Gastrocnemius medialis (tissue), 4 donors: ENCODE measurements at regions not wholly inside any gene's neighbourhood (a gene's known extent, or its start where the extent isn't known, plus 50 kb on each side); places are given as distances from the start of the nearest gene placed in this dataset.

ENCODE experiments used
- ATAC-seq, 2 donors: fragments of 150-250 bp; one replicate each; pipeline ENCODE4 v1.9.1; 2016
- DNase-seq, 2 donors: peaks; one replicate each; pipeline ENCODE4 v3.0.0-alpha.2; 2019
- H3K27ac ChIP-seq, 4 donors: fragments of 200-600 bp; sonication (generic); 1 replicate in 1 of 4; 2 replicates in 3 of 4; pipeline ENCODE4 v1.5.1; 2016 to 2018; ENCODE audit warnings: mild to moderate bottlenecking in 2 of 4, moderate library complexity in 1 of 4
- H3K27me3 ChIP-seq, 3 donors: fragments of 200-600 bp; sonication (generic) in 2 of 3; 1 replicate in 1 of 3; 2 replicates in 2 of 3; pipeline versions ENCODE4 v1.5.1 to v1.6.0; 2016 to 2019; ENCODE audit warnings: mild to moderate bottlenecking in 1 of 3, moderate library complexity in 1 of 3
- H3K36me3 ChIP-seq, 2 donors: fragments of 200-600 bp; sonication (generic) in 1 of 2; one replicate each; pipeline ENCODE4 v1.5.1; 2017 to 2018
- H3K4me1 ChIP-seq, 2 donors: fragments of 200-600 bp; sonication (generic) in 1 of 2; one replicate each; pipeline ENCODE4 v1.5.1; 2016 to 2017; ENCODE audit warnings: mild to moderate bottlenecking in 2 of 2
- H3K4me3 ChIP-seq, 4 donors: fragments of 200-600 bp; sonication (generic) in 3 of 4; 1 replicate in 1 of 4; 2 replicates in 3 of 4; pipeline ENCODE4 v1.5.1; 2016 to 2019; ENCODE audit warnings: mild to moderate bottlenecking in 2 of 4
- H3K9me3 ChIP-seq, 3 donors: fragments of 200-600 bp; sonication (generic) in 2 of 3; 1 replicate in 1 of 3; 2 replicates in 2 of 3; pipeline ENCODE4 v1.5.1; 2016 to 2019
- POLR2A ChIP-seq, 2 donors: fragments of 450-650 bp; IDR thresholded peaks; one replicate each; pipeline ENCODE4 v1.6.1; 2017; ENCODE audit warnings: antibody characterized with exemption in 2 of 2, mild to moderate bottlenecking in 2 of 2, moderate library complexity in 2 of 2
- in situ Hi-C, 4 donors: fragments of 200-750 bp; cut with MboI; loops; one replicate each; pipeline versions ENCODE4 v1.15.0 to v1.8.0; 2017; ENCODE audit warnings: low sequenced_read_pairs in 4 of 4
- intact Hi-C: fragments of 100-400 bp; cut with DNase I; formaldehyde crosslinking; loops from one replicate; pipeline ENCODE4 v1.15.1; 2023; ENCODE audit warnings: low total_unique reads
- TF ChIP-seq, protein P1 (sequence below), 5 experiments: fragments of 450-650 bp in 3 of 5; fragments of 200-600 bp in 2 of 5; sonication (generic) in 2 of 5; IDR thresholded peaks in 4 of 5; conservative IDR thresholded peaks in 1 of 5; 1 replicate in 4 of 5; 2 replicates in 1 of 5; pipeline ENCODE4 v1.5.1; 2016 to 2019; ENCODE audit warnings: antibody characterized with exemption in 5 of 5, mild to moderate bottlenecking in 3 of 5, moderate library complexity in 3 of 5

DNA sequence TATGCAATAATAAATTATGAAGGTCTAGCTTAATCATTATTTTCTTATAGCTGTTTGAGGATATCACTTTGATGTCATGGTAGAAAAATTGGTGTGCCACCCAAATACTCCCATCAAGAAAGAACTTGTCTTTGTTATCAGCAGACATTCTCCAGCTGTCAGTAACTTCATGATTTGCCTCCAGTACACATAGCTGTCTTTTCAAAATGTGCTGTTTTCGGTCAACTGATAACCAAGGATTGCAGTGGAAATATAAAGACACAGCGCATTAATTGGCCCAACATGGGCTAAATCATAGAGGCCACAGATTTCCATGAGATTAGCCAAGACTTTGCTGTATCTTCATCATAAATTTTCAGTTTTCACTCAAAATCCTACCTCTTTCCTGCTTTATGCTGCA lies 993.5 kb upstream of the SEMA6A start:
- Histone ChIP-seq H3K4me3 (no peak overlapping the region), H3K27ac (no peak overlapping the region), H3K36me3 (no peaks in the 10 kb centered on the region), H3K4me1 (no peaks in the 10 kb centered on the region), H3K27me3 (no peaks in the 10 kb centered on the region), H3K9me3 (no peaks in the 10 kb centered on the region)
- intact Hi-C loops (no loop called here), in situ Hi-C loops (no loop called here)
- no peak for ATAC-seq
- no peak for TF ChIP-seq POLR2A (IDR thresholded peaks at IDR 0.05)
- TF ChIP-seq, protein P1, sequence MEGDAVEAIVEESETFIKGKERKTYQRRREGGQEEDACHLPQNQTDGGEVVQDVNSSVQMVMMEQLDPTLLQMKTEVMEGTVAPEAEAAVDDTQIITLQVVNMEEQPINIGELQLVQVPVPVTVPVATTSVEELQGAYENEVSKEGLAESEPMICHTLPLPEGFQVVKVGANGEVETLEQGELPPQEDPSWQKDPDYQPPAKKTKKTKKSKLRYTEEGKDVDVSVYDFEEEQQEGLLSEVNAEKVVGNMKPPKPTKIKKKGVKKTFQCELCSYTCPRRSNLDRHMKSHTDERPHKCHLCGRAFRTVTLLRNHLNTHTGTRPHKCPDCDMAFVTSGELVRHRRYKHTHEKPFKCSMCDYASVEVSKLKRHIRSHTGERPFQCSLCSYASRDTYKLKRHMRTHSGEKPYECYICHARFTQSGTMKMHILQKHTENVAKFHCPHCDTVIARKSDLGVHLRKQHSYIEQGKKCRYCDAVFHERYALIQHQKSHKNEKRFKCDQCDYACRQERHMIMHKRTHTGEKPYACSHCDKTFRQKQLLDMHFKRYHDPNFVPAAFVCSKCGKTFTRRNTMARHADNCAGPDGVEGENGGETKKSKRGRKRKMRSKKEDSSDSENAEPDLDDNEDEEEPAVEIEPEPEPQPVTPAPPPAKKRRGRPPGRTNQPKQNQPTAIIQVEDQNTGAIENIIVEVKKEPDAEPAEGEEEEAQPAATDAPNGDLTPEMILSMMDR (IDR thresholded peaks at IDR 0.05 in 4 of 5, conservative IDR thresholded peaks at IDR 0.05 in 1 of 5) = no peak
- no peak for DNase-seq

DNA sequence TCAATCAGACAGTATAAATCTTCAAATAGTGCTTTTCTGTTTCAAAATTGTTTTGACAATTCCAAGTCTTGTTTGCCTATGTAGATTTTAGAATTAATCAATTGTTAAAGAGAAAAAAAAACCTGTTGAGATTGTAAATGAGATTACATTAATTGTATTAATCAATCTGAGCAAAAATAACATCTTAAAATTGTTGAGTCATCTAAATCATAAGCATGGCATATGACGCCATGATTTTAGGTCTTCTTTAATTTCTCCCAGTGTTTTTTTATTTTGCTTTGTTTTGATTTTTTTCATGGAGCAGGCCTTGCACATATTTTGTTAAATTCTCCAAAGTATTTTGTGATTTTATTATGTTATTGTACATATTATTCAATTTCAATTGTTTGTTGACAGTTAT lies 988.0 kb upstream of the SEMA6A start:
- Histone ChIP-seq H3K4me1 (no peaks in the 10 kb centered on the region), H3K9me3 (no peaks in the 10 kb centered on the region), H3K27me3 (no peaks in the 10 kb centered on the region), H3K4me3 (no peak overlapping the region), H3K36me3 (no peaks in the 10 kb centered on the region), H3K27ac (no peak overlapping the region)
- ATAC-seq (no peak), DNase-seq (no peak)
- in situ Hi-C loops = no loop called here
- intact Hi-C loops = no loop called here
- no peak for TF ChIP-seq POLR2A (IDR thresholded peaks at IDR 0.05)
- TF ChIP-seq, protein P1 (IDR thresholded peaks at IDR 0.05 in 4 of 5, conservative IDR thresholded peaks at IDR 0.05 in 1 of 5) = no peak

DNA sequence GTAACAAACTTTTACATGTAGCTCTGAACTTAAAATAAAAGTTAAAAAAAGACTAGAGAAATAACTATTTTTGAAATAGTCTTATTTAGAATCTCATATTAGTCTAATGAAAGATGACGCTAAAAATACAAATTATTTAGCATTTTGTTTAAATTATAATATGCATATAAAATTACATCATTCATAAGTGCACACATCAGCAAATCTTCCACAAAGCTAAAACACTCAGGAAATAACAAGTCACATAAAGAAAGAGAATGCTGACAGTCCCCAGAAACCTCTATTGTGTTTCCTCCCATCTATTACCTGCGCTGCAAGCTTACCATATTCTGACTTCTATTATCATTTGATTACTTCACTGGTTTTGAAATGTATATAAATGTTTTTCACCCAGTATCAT lies 986.9 kb upstream of the SEMA6A start:
- no peak overlapping the region for H3K27ac ChIP-seq
- no peaks in the 10 kb centered on the region for H3K36me3 ChIP-seq
- no peak for ATAC-seq
- H3K9me3 ChIP-seq = no peaks in the 10 kb centered on the region
- in situ Hi-C loops = no loop called here
- DNase-seq = no peak
- no peaks in the 10 kb centered on the region for H3K4me1 ChIP-seq
- no peaks in the 10 kb centered on the region for H3K27me3 ChIP-seq
- H3K4me3 ChIP-seq = no peak overlapping the region
- intact Hi-C loops = no loop called here
- TF ChIP-seq, protein P1 (IDR thresholded peaks at IDR 0.05 in 4 of 5, conservative IDR thresholded peaks at IDR 0.05 in 1 of 5) = no peak
- TF ChIP-seq POLR2A (IDR thresholded peaks at IDR 0.05) = no peak

DNA sequence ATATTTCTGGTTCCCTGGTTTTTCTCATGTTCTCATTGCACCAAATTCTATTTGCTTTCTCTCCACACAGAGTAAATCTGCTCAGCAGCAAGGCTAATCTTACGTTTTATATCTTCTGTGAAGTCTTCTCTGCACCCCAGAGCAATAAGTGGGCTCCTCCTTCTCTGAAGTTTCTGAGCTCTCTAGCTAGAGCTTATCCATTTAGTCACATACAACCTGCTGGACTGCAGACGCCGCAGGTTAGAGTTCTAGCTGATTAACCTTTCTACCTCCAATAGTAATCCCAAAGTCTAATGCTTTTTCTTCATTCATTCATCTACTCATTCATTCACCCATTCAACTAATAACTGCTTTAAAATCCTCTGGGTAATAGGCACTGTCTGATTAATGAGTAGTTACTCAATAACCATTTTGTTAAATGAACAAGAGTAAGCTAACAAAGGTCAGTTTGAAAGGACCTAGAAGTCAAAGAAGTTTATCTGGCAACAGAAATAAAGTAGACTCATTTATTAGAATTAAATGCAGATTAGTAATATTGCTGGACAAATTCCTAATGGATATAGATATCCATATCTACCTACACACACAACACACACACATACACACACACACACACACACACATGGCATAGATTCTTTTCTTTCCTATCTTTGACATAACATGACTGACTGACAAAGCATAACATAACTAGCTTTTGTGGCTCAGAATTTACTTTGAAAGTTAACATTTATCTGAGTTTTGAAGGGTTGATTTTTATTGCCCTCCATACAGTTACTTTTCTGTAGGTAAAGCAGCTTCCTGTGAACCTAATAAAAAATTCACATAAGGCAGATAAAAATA lies 984.6 kb upstream of the SEMA6A start:
- intact Hi-C loops (no loop called here), in situ Hi-C loops (no loop called here)
- ATAC-seq (no peak), DNase-seq (no peak)
- Histone ChIP-seq H3K36me3 (no peaks in the 10 kb centered on the region), H3K4me3 (no peak overlapping the region), H3K27me3 (no peaks in the 10 kb centered on the region), H3K27ac (no peak overlapping the region), H3K4me1 (no peaks in the 10 kb centered on the region), H3K9me3 (no peaks in the 10 kb centered on the region)
- no peak for TF ChIP-seq POLR2A (IDR thresholded peaks at IDR 0.05)
- TF ChIP-seq, protein P1 (IDR thresholded peaks at IDR 0.05 in 4 of 5, conservative IDR thresholded peaks at IDR 0.05 in 1 of 5) = no peak

DNA sequence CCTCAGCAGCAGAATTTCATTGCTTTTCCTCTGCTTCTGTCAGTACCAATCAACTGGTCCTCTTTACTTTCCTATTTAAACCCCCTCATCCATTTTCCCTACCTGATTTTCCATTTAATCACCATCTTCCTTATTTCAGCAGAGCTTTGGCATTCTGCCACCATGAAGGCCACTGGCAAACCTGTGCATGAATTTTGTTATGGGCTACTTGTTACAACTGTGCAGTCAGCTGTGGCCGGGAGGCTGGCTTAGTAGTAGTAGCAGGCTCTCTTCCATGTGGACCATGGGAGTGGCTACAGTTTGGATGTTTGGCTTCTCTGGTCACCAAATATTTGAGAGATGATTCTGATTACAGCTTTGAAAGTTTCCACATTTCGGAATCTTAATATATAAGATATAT lies 976.6 kb upstream of the SEMA6A start:
- H3K9me3 ChIP-seq = no peaks in the 10 kb centered on the region
- H3K36me3 ChIP-seq = no peaks in the 10 kb centered on the region
- ATAC-seq (no peak), DNase-seq (no peak)
- no peak overlapping the region for H3K27ac ChIP-seq
- no peak for TF ChIP-seq POLR2A (IDR thresholded peaks at IDR 0.05)
- TF ChIP-seq, protein P1 (IDR thresholded peaks at IDR 0.05 in 4 of 5, conservative IDR thresholded peaks at IDR 0.05 in 1 of 5) = no peak
- no peak overlapping the region for H3K4me3 ChIP-seq
- H3K27me3 ChIP-seq = no peaks in the 10 kb centered on the region
- in situ Hi-C loops (no loop called here), intact Hi-C loops (no loop called here)
- H3K4me1 ChIP-seq = no peaks in the 10 kb centered on the region
